ENCODE measurements at regions not wholly inside any gene's neighbourhood (a gene's known extent, or its start where the extent isn't known, plus 50 kb on each side); places are given as distances from the start of the nearest gene placed in this dataset.

DNA sequence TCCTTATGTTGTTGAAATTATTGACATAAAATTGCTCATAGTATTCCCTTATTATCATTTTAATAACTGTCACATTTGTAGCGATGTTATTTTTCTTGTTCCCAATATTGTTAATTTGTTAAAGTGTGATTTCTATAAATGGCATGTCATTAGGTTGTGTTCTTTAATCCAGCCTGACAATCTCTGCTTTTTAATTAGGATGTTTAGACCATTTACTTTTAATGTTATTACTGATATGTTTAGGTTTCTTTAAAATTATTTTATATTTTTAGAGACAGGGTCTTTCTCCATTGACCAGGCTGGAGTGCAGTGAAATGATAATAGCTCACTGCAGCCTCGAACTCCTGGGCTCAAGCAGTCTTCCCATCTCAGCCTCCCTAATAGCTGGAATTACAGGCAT is 408.5 kb downstream of the DLEU7 start:
- Mint-ChIP-seq H3K9me3 (peaks cover 3% of the 10 kb centered on the region), H3K36me3 (ENCODE audit: low read depth) (no peaks in the 10 kb centered on the region), H3K4me1 (ENCODE audit: low read depth) (no peaks in the 10 kb centered on the region), H3K4me3 (no peak overlapping the region), H3K27me3 (no peaks in the 10 kb centered on the region), H3K27ac (no peak overlapping the region)
- POLR2A ChIA-PET = no interaction called here
- CTCF ChIA-PET = interaction anchor here (1.5 kb wide), 1 partner anchor 366 kb away, joined by 3 read pairs; no protein-coding TSS in a partner anchor
- intact Hi-C loops (cut with micrococcal nuclease) = no loop called here
- TF ChIP-seq, protein P1, sequence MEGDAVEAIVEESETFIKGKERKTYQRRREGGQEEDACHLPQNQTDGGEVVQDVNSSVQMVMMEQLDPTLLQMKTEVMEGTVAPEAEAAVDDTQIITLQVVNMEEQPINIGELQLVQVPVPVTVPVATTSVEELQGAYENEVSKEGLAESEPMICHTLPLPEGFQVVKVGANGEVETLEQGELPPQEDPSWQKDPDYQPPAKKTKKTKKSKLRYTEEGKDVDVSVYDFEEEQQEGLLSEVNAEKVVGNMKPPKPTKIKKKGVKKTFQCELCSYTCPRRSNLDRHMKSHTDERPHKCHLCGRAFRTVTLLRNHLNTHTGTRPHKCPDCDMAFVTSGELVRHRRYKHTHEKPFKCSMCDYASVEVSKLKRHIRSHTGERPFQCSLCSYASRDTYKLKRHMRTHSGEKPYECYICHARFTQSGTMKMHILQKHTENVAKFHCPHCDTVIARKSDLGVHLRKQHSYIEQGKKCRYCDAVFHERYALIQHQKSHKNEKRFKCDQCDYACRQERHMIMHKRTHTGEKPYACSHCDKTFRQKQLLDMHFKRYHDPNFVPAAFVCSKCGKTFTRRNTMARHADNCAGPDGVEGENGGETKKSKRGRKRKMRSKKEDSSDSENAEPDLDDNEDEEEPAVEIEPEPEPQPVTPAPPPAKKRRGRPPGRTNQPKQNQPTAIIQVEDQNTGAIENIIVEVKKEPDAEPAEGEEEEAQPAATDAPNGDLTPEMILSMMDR (IDR thresholded peaks at IDR 0.05) = no peak
- ATAC-seq (no peak), DNase-seq (no peak)

DNA sequence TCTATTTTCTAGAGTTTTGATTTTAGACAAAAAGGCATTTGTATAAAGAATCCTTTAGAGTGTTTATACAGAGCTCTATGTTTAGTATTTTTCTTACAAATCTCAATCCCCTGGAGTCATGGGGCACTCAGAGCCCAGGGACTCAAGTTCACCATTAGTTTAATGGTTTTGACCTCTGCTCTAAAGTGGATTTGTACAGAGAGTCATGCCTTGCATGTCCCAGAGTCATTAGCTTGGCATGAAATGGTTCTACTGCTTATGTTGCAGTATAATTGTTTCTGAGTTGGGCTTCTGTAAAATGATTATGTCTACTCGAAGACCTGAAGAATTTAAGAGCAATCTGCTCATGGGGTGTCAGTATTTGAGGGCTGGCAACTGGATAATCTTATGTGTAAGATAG is 406.2 kb downstream of the DLEU7 start:
- intact Hi-C loops (cut with micrococcal nuclease) = no loop called here
- ChIA-PET POLR2A (no interaction called here), CTCF (interaction anchor here (1.0 to 1.7 kb wide), 4 partner anchors 14 to 440 kb away, joined by 3 to 5 read pairs (median 3); partner anchors contain the start of gene TRIM13)
- H3K4me3 Mint-ChIP-seq = no peak overlapping the region
- H3K9me3 Mint-ChIP-seq = peaks cover 3% of the 10 kb centered on the region
- no peaks in the 10 kb centered on the region for H3K27me3 Mint-ChIP-seq
- H3K27ac Mint-ChIP-seq = no peak overlapping the region
- no peak for DNase-seq
- no peak for ATAC-seq
- no peaks in the 10 kb centered on the region for H3K4me1 Mint-ChIP-seq (ENCODE audit: low read depth)
- TF ChIP-seq, protein P1 (IDR thresholded peaks at IDR 0.05) = no peak
- no peaks in the 10 kb centered on the region for H3K36me3 Mint-ChIP-seq (ENCODE audit: low read depth)

DNA sequence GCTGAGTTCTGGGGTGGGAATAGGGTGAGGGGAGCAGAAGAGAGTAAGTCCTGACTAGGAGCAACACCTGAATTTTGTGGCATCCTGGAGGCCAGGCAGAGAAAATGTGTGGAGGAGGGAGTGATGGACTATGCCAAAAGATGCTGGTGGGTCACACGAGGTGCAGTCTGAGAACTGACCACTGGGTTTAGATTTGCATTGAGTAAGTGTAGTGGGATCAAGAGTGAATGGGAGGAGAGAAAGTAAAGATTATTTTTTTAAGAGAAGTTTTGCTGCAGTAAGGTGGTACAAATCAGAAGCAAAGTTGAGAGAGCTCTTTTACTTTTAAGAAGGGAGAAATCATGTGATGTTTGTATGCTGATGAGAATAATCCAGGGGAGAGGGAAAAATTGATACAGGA is 405.1 kb downstream of the DLEU7 start:
- POLR2A ChIA-PET = no interaction called here
- no peak overlapping the region for H3K4me3 Mint-ChIP-seq
- ATAC-seq (no peak), DNase-seq (no peak)
- peaks cover 4% of the 10 kb centered on the region for H3K4me1 Mint-ChIP-seq (ENCODE audit: low read depth)
- TF ChIP-seq, protein P1 (IDR thresholded peaks at IDR 0.05) = no peak
- CTCF ChIA-PET = interaction anchor here (1.2 to 1.4 kb wide), 2 partner anchors 16 to 18 kb away, joined by 3 read pairs; no protein-coding TSS in a partner anchor
- intact Hi-C loops (cut with micrococcal nuclease) = no loop called here
- no peak overlapping the region for H3K27ac Mint-ChIP-seq
- no peaks in the 10 kb centered on the region for H3K9me3 Mint-ChIP-seq
- H3K27me3 Mint-ChIP-seq = no peaks in the 10 kb centered on the region
- no peaks in the 10 kb centered on the region for H3K36me3 Mint-ChIP-seq (ENCODE audit: low read depth)

DNA sequence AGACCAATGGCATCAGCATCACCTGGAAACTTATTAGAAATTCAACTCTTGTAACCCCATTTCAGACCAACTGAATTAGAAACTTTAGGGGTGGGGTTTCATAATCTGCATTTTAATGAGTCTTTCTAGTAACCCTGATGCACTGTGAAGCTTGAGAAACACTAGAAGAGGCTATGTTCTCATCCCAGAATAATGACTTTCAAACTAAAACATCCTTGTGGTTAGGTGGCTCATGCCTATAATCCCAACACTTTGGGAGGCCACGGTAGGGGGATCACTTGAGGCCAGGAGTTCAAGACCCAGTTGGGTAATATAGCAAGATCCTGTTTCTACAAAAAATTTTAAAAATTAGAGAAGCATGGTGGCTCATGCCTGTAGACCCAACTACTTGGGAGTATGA is 402.4 kb downstream of the DLEU7 start:
- Mint-ChIP-seq H3K9me3 (no peaks in the 10 kb centered on the region), H3K36me3 (ENCODE audit: low read depth) (no peaks in the 10 kb centered on the region), H3K27me3 (no peaks in the 10 kb centered on the region), H3K4me1 (ENCODE audit: low read depth) (peaks cover 4% of the 10 kb centered on the region), H3K4me3 (no peak overlapping the region), H3K27ac (no peak overlapping the region)
- no peak for DNase-seq
- no peak for ATAC-seq
- intact Hi-C loops (cut with micrococcal nuclease) = no loop called here
- TF ChIP-seq, protein P1 (IDR thresholded peaks at IDR 0.05) = no peak
- POLR2A ChIA-PET = no interaction called here
- CTCF ChIA-PET = no interaction called here

DNA sequence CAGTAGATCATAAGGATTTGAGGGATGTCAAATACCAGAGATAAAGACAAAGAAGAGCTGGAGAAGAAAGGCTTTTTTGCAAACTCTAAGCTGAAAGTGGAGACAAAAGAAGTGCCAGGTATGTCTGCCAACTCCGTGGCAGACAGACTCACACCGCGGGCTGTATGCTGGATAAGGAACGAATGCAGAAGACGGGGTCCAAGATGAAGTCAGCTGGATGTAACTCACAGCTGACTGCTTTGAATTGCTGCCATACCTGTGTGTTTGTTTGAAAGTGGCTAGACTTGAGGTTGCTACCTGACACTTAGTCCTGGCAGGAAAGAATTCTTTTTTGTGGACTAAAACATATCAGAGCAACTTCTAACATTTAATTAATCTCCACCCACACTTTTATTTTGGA is 398.8 kb downstream of the DLEU7 start:
- DNase-seq (no peak), ATAC-seq (no peak)
- H3K27me3 Mint-ChIP-seq = no peaks in the 10 kb centered on the region
- H3K4me1 Mint-ChIP-seq (ENCODE audit: low read depth) = peaks cover 4% of the 10 kb centered on the region
- CTCF ChIA-PET = no interaction called here
- H3K27ac Mint-ChIP-seq = no peak overlapping the region
- POLR2A ChIA-PET = no interaction called here
- no peaks in the 10 kb centered on the region for H3K9me3 Mint-ChIP-seq
- intact Hi-C loops (cut with micrococcal nuclease) = no loop called here
- TF ChIP-seq, protein P1 (IDR thresholded peaks at IDR 0.05) = no peak
- no peaks in the 10 kb centered on the region for H3K36me3 Mint-ChIP-seq (ENCODE audit: low read depth)
- H3K4me3 Mint-ChIP-seq = no peak overlapping the region
